ENCODE measurements at regions not wholly inside any gene's neighbourhood (a gene's known extent, or its start where the extent isn't known, plus 50 kb on each side); places are given as distances from the start of the nearest gene placed in this dataset.

- H3K79me2 ChIP-seq (ENCODE audit: insufficient read depth, low read length), result no peaks in the 10 kb centered on the region
- H3K9ac ChIP-seq (ENCODE audit: low read length), result no peak overlapping the region
- H3K4me2 ChIP-seq (ENCODE audit: low read depth, low read length, poor library complexity, severe bottlenecking), result no peak overlapping the region
- H3K4me3 ChIP-seq (ENCODE audit: insufficient read depth, low read length, poor library complexity, severe bottlenecking), result no peak overlapping the region
- H3K9me3 ChIP-seq (ENCODE audit: insufficient read depth, low read length), result no peaks in the 10 kb centered on the region
- H4K20me1 ChIP-seq (ENCODE audit: low read depth, low read length), result no peaks in the 10 kb centered on the region
- no peaks in the 10 kb centered on the region for H3K27me3 ChIP-seq (ENCODE audit: low read length)
- TF ChIP-seq CTCF (IDR thresholded peaks at IDR 0.05; ENCODE audit: insufficient read depth, low read length, poor library complexity, severe bottlenecking) (no peak), EZH2phosphoT487 (conservative IDR thresholded peaks at IDR 0.05; ENCODE audit: low read length) (no peak)
- H3K9me2 ChIP-seq (replicated peaks; ENCODE audit: insufficient read depth, low read length), result no peaks in the 10 kb centered on the region
- H3F3A ChIP-seq (ENCODE audit: insufficient read depth), result no peaks in the 10 kb centered on the region
- H2AFZ ChIP-seq (ENCODE audit: low read depth, low read length, severe bottlenecking), result no peak overlapping the region
- H3K36me3 ChIP-seq (ENCODE audit: low read length), result no peaks in the 10 kb centered on the region
- no peak overlapping the region for H3K27ac ChIP-seq (ENCODE audit: low read depth, low read length)
Measured at GRCh38 chr13:107075576-107075975, 507.6 kb upstream of the ARGLU1 start.

- TF ChIP-seq EZH2phosphoT487 (conservative IDR thresholded peaks at IDR 0.05; ENCODE audit: low read length) (no peak), CTCF (IDR thresholded peaks at IDR 0.05; ENCODE audit: insufficient read depth, low read length, poor library complexity, severe bottlenecking) (no peak)
- H3K9me3 ChIP-seq (ENCODE audit: insufficient read depth, low read length), result no peaks in the 10 kb centered on the region
Measured at GRCh38 chr13:107070792-107071191, 502.9 kb upstream of the ARGLU1 start.

DNA sequence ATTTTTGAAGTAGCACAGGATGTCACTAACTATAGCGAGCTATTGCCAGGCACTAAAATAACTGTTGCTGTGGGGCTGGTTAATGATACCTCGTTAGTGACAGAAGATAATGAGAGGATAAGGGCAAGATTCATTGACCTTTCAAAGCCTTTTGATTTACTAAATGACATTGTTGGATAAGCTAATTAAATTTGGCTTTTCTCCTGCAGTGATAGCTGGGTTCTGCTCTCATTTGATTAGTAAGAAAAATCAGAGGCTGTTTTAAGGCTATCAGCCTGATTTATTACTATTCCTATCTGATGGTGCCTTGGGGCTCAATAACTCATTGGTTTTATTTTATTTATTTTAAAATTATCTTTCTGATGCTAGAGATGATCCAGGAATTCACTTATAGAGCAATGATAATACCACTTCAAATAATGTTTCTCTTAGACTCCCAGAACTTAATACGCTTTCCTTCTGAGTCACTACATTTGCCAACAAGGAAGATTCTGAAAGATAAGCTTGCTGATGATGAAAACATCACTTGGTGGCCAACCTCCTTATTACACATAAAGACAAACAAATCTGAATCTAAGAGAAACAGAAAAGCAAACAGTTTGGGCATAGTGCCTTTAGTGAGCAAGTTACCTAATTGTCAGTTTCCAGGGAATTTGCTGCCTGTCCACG, 501.3 kb upstream of the ARGLU1 start:
- H3K9ac ChIP-seq (ENCODE audit: low read length), result no peak overlapping the region
- no peak overlapping the region for H3K27ac ChIP-seq (ENCODE audit: low read depth, low read length)
- H3K4me2 ChIP-seq (ENCODE audit: low read depth, low read length, poor library complexity, severe bottlenecking), result no peak overlapping the region
- H2AFZ ChIP-seq (ENCODE audit: low read depth, low read length, severe bottlenecking), result no peak overlapping the region
- no peaks in the 10 kb centered on the region for H3K9me2 ChIP-seq (replicated peaks; ENCODE audit: insufficient read depth, low read length)
- H3K9me3 ChIP-seq (ENCODE audit: insufficient read depth, low read length), result no peaks in the 10 kb centered on the region
- H3F3A ChIP-seq (ENCODE audit: insufficient read depth), result no peaks in the 10 kb centered on the region
- no peaks in the 10 kb centered on the region for H3K27me3 ChIP-seq (ENCODE audit: low read length)
- no peaks in the 10 kb centered on the region for H4K20me1 ChIP-seq (ENCODE audit: low read depth, low read length)
- H3K79me2 ChIP-seq (ENCODE audit: insufficient read depth, low read length), result no peaks in the 10 kb centered on the region
- no peak overlapping the region for H3K4me3 ChIP-seq (ENCODE audit: insufficient read depth, low read length, poor library complexity, severe bottlenecking)
- TF ChIP-seq EZH2phosphoT487 (conservative IDR thresholded peaks at IDR 0.05; ENCODE audit: low read length) (no peak), CTCF (IDR thresholded peaks at IDR 0.05; ENCODE audit: insufficient read depth, low read length, poor library complexity, severe bottlenecking) (no peak)
- H3K36me3 ChIP-seq (ENCODE audit: low read length), result no peaks in the 10 kb centered on the region

More at GRCh38 chr13:107070792-107071191, 502.9 kb upstream of the ARGLU1 start:
- Histone ChIP-seq H3K36me3 (ENCODE audit: low read length) (no peaks in the 10 kb centered on the region), H3K27ac (ENCODE audit: low read depth, low read length) (no peak overlapping the region), H4K20me1 (ENCODE audit: low read depth, low read length) (no peaks in the 10 kb centered on the region), H3K79me2 (ENCODE audit: insufficient read depth, low read length) (no peaks in the 10 kb centered on the region), H3K27me3 (ENCODE audit: low read length) (no peaks in the 10 kb centered on the region), H3K9me2 (replicated peaks; ENCODE audit: insufficient read depth, low read length) (no peaks in the 10 kb centered on the region), H3K4me3 (ENCODE audit: insufficient read depth, low read length, poor library complexity, severe bottlenecking) (no peak overlapping the region), H2AFZ (ENCODE audit: low read depth, low read length, severe bottlenecking) (no peak overlapping the region), H3F3A (ENCODE audit: insufficient read depth) (no peaks in the 10 kb centered on the region), H3K9ac (ENCODE audit: low read length) (no peak overlapping the region), H3K4me2 (ENCODE audit: low read depth, low read length, poor library complexity, severe bottlenecking) (no peak overlapping the region)

Data from SU-DHL-6 (cell line).